HG02759 (cell line): ENCODE measurements at regions not wholly inside any gene's neighbourhood (a gene's known extent, or its start where the extent isn't known, plus 50 kb on each side); places are given as distances from the start of the nearest gene placed in this dataset.

Experiments
- ATAC-seq: cut with Tn5 transposase; IDR thresholded peaks from one replicate; pipeline ENCODE4 v1.9.1; 2021; ENCODE audit warnings: mild to moderate bottlenecking, moderate library complexity; ENCODE audit not compliant: unreplicated experiment

- ATAC-seq: no peak
Measured at GRCh38 chr14:29102996-29103395, 336.4 kb downstream of the FOXG1 start.

GRCh38 chr14:29108908-29109307, 342.3 kb downstream of the FOXG1 start:
- ATAC-seq: no peak

- no peak for ATAC-seq
Measured at GRCh38 chr14:29109589-29109988, 343.0 kb downstream of the FOXG1 start.

GRCh38 chr14:29111554-29111953, 345.0 kb downstream of the FOXG1 start:
- no peak for ATAC-seq

DNA sequence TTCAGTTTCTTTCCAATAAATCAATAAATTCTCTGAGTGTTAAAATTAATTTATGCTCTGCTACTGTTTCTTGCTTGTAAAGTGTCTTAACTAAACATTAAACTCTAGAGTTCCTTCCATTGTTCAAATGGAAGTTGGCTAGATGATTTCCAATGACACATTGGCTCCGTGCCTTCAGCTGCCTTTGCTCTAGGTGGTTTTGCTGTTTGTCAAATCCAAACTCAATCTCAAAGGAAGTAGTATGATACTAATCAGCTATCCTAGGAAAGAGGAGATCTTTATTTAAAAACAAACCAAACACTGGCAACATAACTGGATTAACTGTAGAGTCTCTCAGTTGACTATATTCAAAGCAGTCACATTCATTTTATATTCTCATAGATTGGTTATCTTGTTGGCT, 356.4 kb downstream of the FOXG1 start:
- ATAC-seq: no peak

DNA sequence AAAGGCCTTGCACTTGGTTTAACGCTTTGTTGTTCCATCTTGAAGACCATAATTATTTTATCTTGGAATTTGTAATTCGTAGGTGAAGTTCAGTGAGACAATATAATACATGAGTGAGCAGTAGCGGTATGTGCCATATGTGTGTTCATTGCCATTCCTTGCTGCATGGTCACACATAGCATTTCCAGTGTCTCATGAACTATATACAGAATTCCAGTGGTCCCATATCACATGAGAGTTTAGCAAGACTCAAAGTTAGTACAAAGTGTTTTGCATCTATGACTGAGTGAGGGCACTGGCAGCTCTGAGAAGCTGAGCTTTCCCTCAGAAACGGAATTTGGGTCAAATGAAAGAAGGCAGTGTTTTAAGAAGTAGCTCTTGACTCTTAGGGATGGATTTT, 359.8 kb downstream of the FOXG1 start:
- no peak for ATAC-seq

DNA sequence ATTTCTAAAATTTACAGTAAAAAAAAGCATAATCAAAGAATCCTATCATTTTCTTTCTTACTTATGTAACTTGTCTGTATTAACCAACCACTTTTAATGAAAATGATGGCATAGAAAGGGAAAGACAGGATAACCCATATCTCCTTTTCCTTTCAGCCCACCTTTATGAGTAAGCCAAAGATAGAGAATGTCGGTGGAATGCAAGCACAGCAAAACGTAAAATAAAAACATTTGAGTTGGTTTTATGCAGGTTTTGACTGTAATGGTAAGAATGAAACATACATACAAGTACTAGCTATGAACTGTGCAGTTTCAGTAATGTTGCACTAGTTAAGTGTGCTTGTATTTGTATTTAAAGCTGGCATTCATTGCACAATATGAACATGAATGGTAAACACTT, 360.3 kb downstream of the FOXG1 start:
- no peak for ATAC-seq

GRCh38 chr14:29140016-29140415, 373.4 kb downstream of the FOXG1 start:
- ATAC-seq: no peak

GRCh38 chr14:29144621-29145020, 378.0 kb downstream of the FOXG1 start:
- no peak for ATAC-seq

DNA sequence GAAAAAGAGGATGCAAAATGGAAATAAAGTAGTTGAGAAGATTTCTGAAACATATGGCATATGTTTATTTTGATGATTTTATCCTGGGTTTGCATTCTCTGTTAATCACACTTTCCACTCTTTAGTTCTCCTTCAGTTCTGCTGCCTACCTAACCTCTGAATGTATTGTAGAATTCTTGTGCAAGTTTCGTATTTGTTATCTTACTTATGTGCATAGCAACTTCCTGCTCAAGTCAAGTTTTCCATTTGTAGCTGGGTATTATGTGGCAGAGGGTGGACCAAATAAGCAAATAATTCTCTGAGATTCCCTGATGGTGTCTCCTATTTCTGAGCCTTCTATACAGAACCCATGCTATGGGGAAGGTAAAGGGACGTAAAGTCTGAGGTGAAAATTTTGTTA, 381.6 kb downstream of the FOXG1 start:
- ATAC-seq: no peak

DNA sequence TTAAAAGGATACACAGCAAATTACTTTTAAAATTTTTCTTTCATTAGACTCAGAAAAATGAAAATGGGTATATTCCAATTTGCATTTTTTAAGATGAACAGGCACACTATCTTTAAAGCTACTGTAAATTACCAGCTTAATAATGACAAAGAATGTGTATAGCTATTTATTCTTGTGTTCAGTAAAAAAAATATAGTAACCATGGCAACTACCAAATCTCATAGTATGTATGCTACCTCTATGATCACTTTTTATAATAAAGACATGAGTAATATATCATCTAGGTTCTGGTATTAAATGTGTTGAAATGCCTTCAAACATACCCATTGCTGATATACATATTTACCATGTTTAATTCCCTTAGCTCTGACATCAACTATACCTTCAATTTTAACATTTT, 383.2 kb downstream of the FOXG1 start:
- ATAC-seq: no peak

- no peak for ATAC-seq
Measured at GRCh38 chr14:29150659-29151058, 384.1 kb downstream of the FOXG1 start.

GRCh38 chr14:29156096-29156495, 389.5 kb downstream of the FOXG1 start:
- ATAC-seq: no peak

GRCh38 chr14:29161593-29161992, 395.0 kb downstream of the FOXG1 start:
- ATAC-seq: no peak

- ATAC-seq: no peak
Measured at GRCh38 chr14:29163109-29163508, 396.5 kb downstream of the FOXG1 start.

GRCh38 chr14:29165431-29165830, 398.8 kb downstream of the FOXG1 start:
- no peak for ATAC-seq

GRCh38 chr14:29166507-29166906, 399.9 kb downstream of the FOXG1 start:
- no peak for ATAC-seq

DNA sequence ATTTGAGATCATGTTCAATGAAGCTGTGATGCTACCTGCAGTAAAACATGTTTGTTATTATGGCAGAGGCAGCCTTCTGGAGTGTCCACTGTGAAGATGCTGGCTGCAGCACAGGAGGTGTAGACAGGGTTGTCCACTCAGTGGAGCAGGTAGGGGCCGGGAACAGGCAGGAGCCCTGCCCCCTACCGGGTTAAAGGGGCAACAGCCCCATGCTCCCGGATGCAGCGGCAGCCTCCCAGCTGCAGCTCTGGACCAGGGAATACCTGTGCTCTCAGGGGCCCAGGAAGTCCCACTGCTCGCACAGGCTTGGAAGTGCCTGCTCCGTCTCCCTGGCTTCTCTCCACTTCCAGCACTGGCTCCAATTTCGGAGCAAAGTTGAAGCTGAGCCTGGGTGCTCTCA, 401.6 kb downstream of the FOXG1 start:
- no peak for ATAC-seq

GRCh38 chr14:29169408-29169807, 402.8 kb downstream of the FOXG1 start:
- ATAC-seq: no peak

DNA sequence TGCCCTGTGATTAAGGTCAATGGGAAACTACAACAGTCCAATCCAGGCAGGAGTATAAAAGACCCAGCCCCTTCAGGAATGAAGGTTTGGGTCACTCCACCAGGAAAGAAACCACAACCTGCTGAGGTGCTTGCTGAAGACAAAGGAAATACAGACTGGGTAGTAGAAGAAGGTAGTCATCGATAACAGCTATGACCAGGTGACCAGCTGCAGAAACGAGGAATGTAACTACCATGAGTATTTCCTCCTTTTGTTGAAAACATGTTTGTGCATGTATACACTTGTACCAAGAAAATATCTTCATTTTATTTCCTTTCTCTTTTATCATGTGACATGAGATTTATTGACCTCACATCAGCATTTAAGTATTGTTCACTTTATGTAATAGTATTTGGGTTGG, 409.1 kb downstream of the FOXG1 start:
- no peak for ATAC-seq

DNA sequence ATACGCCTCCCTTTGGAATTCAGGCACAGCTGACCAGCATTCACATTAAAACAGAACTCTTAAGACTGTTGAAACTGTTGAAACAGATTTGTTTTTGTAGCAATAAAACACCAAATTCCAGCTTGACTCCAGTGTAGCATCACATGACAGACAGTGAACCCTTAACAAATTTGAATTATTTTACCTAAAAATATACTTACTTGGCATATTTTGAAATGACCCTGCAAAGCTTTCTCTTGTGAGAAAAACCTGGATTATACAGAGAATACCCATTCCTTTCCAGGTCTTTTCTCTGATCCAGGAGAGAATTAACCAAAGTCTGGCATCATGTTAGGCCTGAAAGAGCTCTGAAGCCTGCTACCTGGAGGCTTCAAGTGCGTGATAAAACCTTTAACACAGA, 410.3 kb downstream of the FOXG1 start:
- no peak for ATAC-seq

- ATAC-seq: no peak
Measured at GRCh38 chr14:29178971-29179370, 412.4 kb downstream of the FOXG1 start.

- no peak for ATAC-seq
Measured at GRCh38 chr14:29191092-29191491, 424.5 kb downstream of the FOXG1 start.

GRCh38 chr14:29197557-29197956, 431.0 kb downstream of the FOXG1 start:
- ATAC-seq: no peak
